Neural progenitor cell (in vitro differentiated cells): ENCODE measurements at regions not wholly inside any gene's neighbourhood (a gene's known extent, or its start where the extent isn't known, plus 50 kb on each side); places are given as distances from the start of the nearest gene placed in this dataset.

Experiments used
- DNase-seq: peaks from one replicate; pipeline ENCODE4 v3.0.0-alpha.2; 2016; ENCODE audit warnings: low spot score
- H2AFZ ChIP-seq: fragments of 200-600 bp; sonication (generic); replicated peaks from 2 replicates; pipeline ENCODE4 v1.6.1; 2016; ENCODE audit warnings: antibody characterized with exemption
- H3F3A ChIP-seq: fragments of 200-600 bp; sonication (generic); 2 replicates; pipeline ENCODE4 v1.6.1; 2016; ENCODE audit warnings: antibody characterized with exemption, low read depth
- H3K27ac ChIP-seq: fragments of 200-600 bp; sonication (generic); 2 replicates; pipeline ENCODE4 v1.5.1; 2016; ENCODE audit warnings: mild to moderate bottlenecking
- H3K27me3 ChIP-seq: fragments of 200-600 bp; sonication (generic); 2 replicates; pipeline ENCODE4 v1.6.1; 2016; ENCODE audit warnings: mild to moderate bottlenecking, moderate library complexity
- H3K36me3 ChIP-seq: fragments of 200-600 bp; sonication (generic); 2 replicates; pipeline ENCODE4 v1.5.1; 2016
- H3K4me1 ChIP-seq: fragments of 200-600 bp; sonication (generic); 2 replicates; pipeline ENCODE4 v1.6.1; 2016; ENCODE audit warnings: mixed run types
- H3K4me2 ChIP-seq: fragments of 200-600 bp; sonication (generic); 2 replicates; pipeline ENCODE4 v1.6.1; 2016
- H3K4me3 ChIP-seq: fragments of 200-600 bp; sonication (generic); 2 replicates; pipeline ENCODE4 v1.5.1; 2016
- H3K79me2 ChIP-seq: fragments of 200-600 bp; sonication (generic); 2 replicates; pipeline ENCODE4 v1.6.1; 2016; ENCODE audit warnings: low read depth
- H3K9ac ChIP-seq: fragments of 200-600 bp; sonication (generic); 2 replicates; pipeline ENCODE4 v1.6.1; 2016
- H3K9me3 ChIP-seq: fragments of 200-600 bp; sonication (generic); 2 replicates; pipeline ENCODE4 v1.5.1; 2016; ENCODE audit warnings: low read depth
- H4K20me1 ChIP-seq: fragments of 200-600 bp; sonication (generic); 2 replicates; pipeline ENCODE4 v1.6.1; 2016; ENCODE audit warnings: low read depth
- H3K27ac Mint-ChIP-seq: 3 replicates; pipeline ENCODE4 v1.8.0; 2021; ENCODE audit warnings: mixed read lengths
- H3K27me3 Mint-ChIP-seq: 2 replicates; pipeline ENCODE4 v1.8.0; 2022; ENCODE audit warnings: low read depth, mild to moderate bottlenecking, inconsistent platforms, moderate library complexity, mixed read lengths; ENCODE audit not compliant: insufficient read depth
- H3K36me3 Mint-ChIP-seq: 3 replicates; pipeline ENCODE4 v1.8.0; 2021; ENCODE audit warnings: mixed read lengths
- H3K4me1 Mint-ChIP-seq: 3 replicates; pipeline ENCODE4 v1.8.0; 2021; ENCODE audit warnings: mixed read lengths
- H3K4me3 Mint-ChIP-seq: 3 replicates; pipeline ENCODE4 v1.8.0; 2021; ENCODE audit warnings: mild to moderate bottlenecking, moderate library complexity, mixed read lengths
- H3K9me3 Mint-ChIP-seq: 3 replicates; pipeline ENCODE4 v1.8.0; 2020; ENCODE audit warnings: mixed read lengths
- EZH2 ChIP-seq: fragments of 200-600 bp; sonication (generic); IDR thresholded peaks from 2 replicates; pipeline ENCODE4 v1.6.1; 2017; ENCODE audit warnings: antibody characterized with exemption, mild to moderate bottlenecking, moderate library complexity
- EZH2phosphoT487 ChIP-seq: fragments of 200-600 bp; sonication (generic); IDR thresholded peaks from 2 replicates; pipeline ENCODE4 v1.6.1; 2017; ENCODE audit warnings: antibody characterized with exemption
- TF ChIP-seq, protein P1 (sequence below): fragments of 200-600 bp; sonication (generic); IDR thresholded peaks from 2 replicates; pipeline ENCODE4 v1.5.1; 2017; ENCODE audit warnings: antibody characterized with exemption, mild to moderate bottlenecking

DNA sequence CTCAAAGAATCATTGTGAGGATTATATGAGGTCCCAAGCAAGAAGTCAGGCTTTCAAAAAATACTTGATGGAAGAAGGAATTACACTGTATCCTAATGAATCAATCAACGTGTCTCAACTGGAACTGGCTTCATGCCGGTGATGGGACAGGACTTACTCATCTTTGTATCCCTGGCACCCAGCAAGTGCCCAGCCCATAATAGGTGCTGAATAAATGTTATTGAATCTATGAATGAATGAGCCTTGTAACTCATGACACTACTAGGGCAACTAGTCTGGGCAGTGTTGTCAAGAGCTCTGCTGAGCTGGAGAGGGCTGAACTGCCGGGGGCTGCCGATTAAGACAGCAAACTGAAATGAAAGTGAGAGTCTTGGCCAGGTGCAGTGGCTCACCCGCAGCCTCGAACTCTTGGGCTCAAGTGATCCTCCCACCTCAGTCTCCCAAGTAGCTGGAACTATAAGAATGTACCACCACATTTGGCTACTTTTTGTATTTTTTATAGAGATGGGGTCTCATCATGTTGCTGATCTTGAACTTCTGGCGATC lies 87.2 kb upstream of the KIF5B start:
- no peaks in the 10 kb centered on the region for H3K9me3 ChIP-seq
- H3K36me3 ChIP-seq: no peaks in the 10 kb centered on the region
- Mint-ChIP-seq H3K27me3 (peaks cover 4% of the 10 kb centered on the region), H3K36me3 (no peaks in the 10 kb centered on the region), H3K4me3 (no peak overlapping the region), H3K27ac (no peak overlapping the region), H3K4me1 (no peaks in the 10 kb centered on the region), H3K9me3 (no peaks in the 10 kb centered on the region)
- H3K27ac ChIP-seq: no peak overlapping the region
- TF ChIP-seq EZH2: no peak
- TF ChIP-seq EZH2phosphoT487: no peak
- TF ChIP-seq, protein P1, sequence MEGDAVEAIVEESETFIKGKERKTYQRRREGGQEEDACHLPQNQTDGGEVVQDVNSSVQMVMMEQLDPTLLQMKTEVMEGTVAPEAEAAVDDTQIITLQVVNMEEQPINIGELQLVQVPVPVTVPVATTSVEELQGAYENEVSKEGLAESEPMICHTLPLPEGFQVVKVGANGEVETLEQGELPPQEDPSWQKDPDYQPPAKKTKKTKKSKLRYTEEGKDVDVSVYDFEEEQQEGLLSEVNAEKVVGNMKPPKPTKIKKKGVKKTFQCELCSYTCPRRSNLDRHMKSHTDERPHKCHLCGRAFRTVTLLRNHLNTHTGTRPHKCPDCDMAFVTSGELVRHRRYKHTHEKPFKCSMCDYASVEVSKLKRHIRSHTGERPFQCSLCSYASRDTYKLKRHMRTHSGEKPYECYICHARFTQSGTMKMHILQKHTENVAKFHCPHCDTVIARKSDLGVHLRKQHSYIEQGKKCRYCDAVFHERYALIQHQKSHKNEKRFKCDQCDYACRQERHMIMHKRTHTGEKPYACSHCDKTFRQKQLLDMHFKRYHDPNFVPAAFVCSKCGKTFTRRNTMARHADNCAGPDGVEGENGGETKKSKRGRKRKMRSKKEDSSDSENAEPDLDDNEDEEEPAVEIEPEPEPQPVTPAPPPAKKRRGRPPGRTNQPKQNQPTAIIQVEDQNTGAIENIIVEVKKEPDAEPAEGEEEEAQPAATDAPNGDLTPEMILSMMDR: no peak
- H4K20me1 ChIP-seq: no peaks in the 10 kb centered on the region
- H3K27me3 ChIP-seq: no peaks in the 10 kb centered on the region
- DNase-seq: no peak
- H3F3A ChIP-seq: no peaks in the 10 kb centered on the region
- H2AFZ ChIP-seq: no peak overlapping the region
- H3K79me2 ChIP-seq: no peaks in the 10 kb centered on the region
- no peak overlapping the region for H3K9ac ChIP-seq
- no peak overlapping the region for H3K4me2 ChIP-seq
- peaks cover 7% of the 10 kb centered on the region for H3K4me1 ChIP-seq
- no peak overlapping the region for H3K4me3 ChIP-seq

DNA sequence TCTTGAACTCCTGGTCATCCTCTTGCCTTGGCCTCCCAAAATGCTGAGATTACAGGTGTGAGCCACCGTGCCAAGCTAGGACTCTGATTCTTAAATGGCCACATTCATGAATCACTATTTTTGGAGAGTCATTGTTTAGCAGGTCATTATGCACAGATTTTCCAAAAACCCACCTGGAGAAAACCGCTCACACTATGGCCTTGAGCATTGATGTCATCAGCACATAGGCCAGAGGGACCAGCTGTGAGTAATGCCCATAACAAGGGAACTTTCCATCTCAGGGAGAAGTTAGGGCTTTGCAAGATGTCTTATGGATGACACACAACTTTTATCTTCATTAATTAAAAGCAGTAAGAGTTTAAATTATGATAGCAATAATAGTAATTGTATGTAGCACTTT lies 86.4 kb upstream of the KIF5B start:
- H3K9me3 ChIP-seq: no peaks in the 10 kb centered on the region
- no peak overlapping the region for H3K27ac Mint-ChIP-seq
- no peaks in the 10 kb centered on the region for H3K36me3 Mint-ChIP-seq
- no peaks in the 10 kb centered on the region for H3K9me3 Mint-ChIP-seq
- no peak for TF ChIP-seq EZH2phosphoT487
- TF ChIP-seq, protein P1: no peak
- TF ChIP-seq EZH2: no peak
- no peak for DNase-seq
- H3K4me2 ChIP-seq: no peak overlapping the region
- H3K27me3 Mint-ChIP-seq: peaks cover 4% of the 10 kb centered on the region
- H3K27me3 ChIP-seq: no peaks in the 10 kb centered on the region
- H3K4me1 ChIP-seq: peaks cover 7% of the 10 kb centered on the region
- no peak overlapping the region for H3K4me3 ChIP-seq
- H3K36me3 ChIP-seq: no peaks in the 10 kb centered on the region
- no peak overlapping the region for H3K27ac ChIP-seq
- no peaks in the 10 kb centered on the region for H3F3A ChIP-seq
- no peak overlapping the region for H3K4me3 Mint-ChIP-seq
- H3K4me1 Mint-ChIP-seq: no peaks in the 10 kb centered on the region
- no peak overlapping the region for H2AFZ ChIP-seq
- no peak overlapping the region for H3K9ac ChIP-seq
- no peaks in the 10 kb centered on the region for H3K79me2 ChIP-seq
- H4K20me1 ChIP-seq: no peaks in the 10 kb centered on the region

DNA sequence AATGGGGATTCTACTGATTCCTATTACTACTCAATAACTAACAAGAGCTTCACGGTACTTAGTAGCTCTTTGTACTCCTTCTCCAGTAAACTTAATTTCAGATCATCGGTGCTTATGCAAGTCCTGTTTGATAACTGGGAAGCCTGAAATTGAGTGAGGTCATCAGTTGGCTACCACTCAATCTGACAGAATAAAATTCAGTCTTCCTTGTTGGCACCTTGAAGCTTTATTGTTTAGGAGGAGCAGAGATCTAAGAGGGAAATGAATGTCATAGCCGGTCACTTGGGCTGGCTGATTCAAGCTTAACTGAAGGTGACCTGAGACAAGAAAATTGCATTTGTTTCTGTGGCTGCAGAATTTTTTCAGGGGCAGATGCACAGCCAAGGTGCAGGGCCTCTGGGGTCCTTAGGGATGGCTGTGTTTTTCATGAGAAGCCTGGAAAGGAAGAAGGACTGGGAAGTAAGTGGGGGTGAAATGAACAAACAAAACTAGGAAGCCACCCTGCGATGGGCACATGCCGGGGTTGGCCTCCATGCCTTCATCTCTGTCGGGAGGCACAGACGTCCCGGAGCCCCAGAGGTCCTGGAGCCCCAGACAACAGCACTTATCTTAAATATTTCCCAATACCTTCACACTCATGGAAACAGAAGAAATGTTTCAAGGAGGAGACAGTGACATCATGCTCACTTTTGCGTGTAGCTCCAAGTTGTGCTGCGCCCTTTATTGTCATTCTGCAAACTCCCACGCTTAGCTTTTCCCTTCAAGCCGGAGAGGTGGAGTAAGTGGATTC lies 85.0 kb upstream of the KIF5B start:
- Histone ChIP-seq H2AFZ (no peak overlapping the region), H3K27ac (no peak overlapping the region), H3K4me2 (no peak overlapping the region), H3K79me2 (no peaks in the 10 kb centered on the region), H3K27me3 (no peaks in the 10 kb centered on the region), H3K4me1 (peaks cover 7% of the 10 kb centered on the region), H3K36me3 (no peaks in the 10 kb centered on the region), H4K20me1 (no peaks in the 10 kb centered on the region), H3K9ac (no peak overlapping the region), H3F3A (no peaks in the 10 kb centered on the region), H3K9me3 (no peaks in the 10 kb centered on the region), H3K4me3 (no peak overlapping the region)
- Mint-ChIP-seq H3K27me3 (peaks cover 4% of the 10 kb centered on the region), H3K4me3 (no peak overlapping the region), H3K4me1 (no peaks in the 10 kb centered on the region), H3K36me3 (no peaks in the 10 kb centered on the region), H3K9me3 (no peaks in the 10 kb centered on the region), H3K27ac (peak overlapping the region; percentile 37)
- TF ChIP-seq EZH2phosphoT487 (no peak), EZH2 (no peak)
- TF ChIP-seq, protein P1: no peak
- DNase-seq: no peak
